IPS DF 6.9 (cell line): ENCODE measurements at regions not wholly inside any gene's neighbourhood (a gene's known extent, or its start where the extent isn't known, plus 50 kb on each side); places are given as distances from the start of the nearest gene placed in this dataset.
A peak's percentile ranks its signal among the peaks of the same experiment; 100 is the strongest.
"Not testable (repeated sequence)": the region's sequence is repeated elsewhere in the genome, so short reads cannot be mapped to it uniquely, and the experiment has no call there.

ENCODE experiments used
- DNase-seq: peaks from one replicate; pipeline ENCODE4 v3.0.0-alpha.2; 2013; ENCODE audit warnings: low read depth, low spot score
- H3K27ac ChIP-seq: one replicate; pipeline ENCODE4 v1.5.1; 2013; ENCODE audit warnings: low read length, control low read depth
- H3K27me3 ChIP-seq: 2 replicates; pipeline ENCODE4 v1.6.1; 2013; ENCODE audit warnings: mild to moderate bottlenecking, low read length; ENCODE audit not compliant: control insufficient read depth, insufficient read depth
- H3K36me3 ChIP-seq: 2 replicates; pipeline ENCODE4 v1.6.1; 2013; ENCODE audit warnings: low read length; ENCODE audit not compliant: control insufficient read depth, insufficient read depth
- H3K4me1 ChIP-seq: 2 replicates; pipeline ENCODE4 v1.6.1; 2013; ENCODE audit warnings: low read length; ENCODE audit not compliant: control insufficient read depth, insufficient read depth
- H3K4me3 ChIP-seq: 2 replicates; pipeline ENCODE4 v1.5.1; 2013; ENCODE audit warnings: mild to moderate bottlenecking, low read length
- H3K9me3 ChIP-seq: 2 replicates; pipeline ENCODE4 v1.6.1; 2013; ENCODE audit warnings: low read length, inconsistent platforms; ENCODE audit not compliant: control insufficient read depth, insufficient read depth
- WGBS: extraction: QIAGEN DNeasy Blood & Tissue Kit; methylation state at CpG from one replicate; pipeline ENCODE4 v1.1.7; 2013; ENCODE audit warnings: mixed read lengths, missing lambda C conversion rate; ENCODE audit not compliant: insufficient read length, insufficient coverage; 5-methylcytosine and 5-hydroxymethylcytosine counted together

- H3K27ac ChIP-seq: no peak overlapping the region
- no peaks in the 10 kb centered on the region for H3K9me3 ChIP-seq
- WGBS: no CpG with 5 or more reads among the region's 6 CpGs
- no peaks in the 10 kb centered on the region for H3K36me3 ChIP-seq
- DNase-seq: no peak
- peaks cover 2% of the 10 kb centered on the region; the same call in 1 of the 2 replicates for H3K4me1 ChIP-seq
- peak overlapping the region; percentile 99; the same call in 1 of the 2 replicates for H3K4me3 ChIP-seq
- no peaks in the 10 kb centered on the region for H3K27me3 ChIP-seq
Measured at GRCh38 chr1:65069011-65069565, 78.9 kb upstream of the AK4 start.

GRCh38 chr1:65072845-65073244, 75.2 kb upstream of the AK4 start:
- Histone ChIP-seq H3K36me3 (no peaks in the 10 kb centered on the region), H3K27ac (no peak overlapping the region), H3K4me3 (no peak overlapping the region), H3K27me3 (no peaks in the 10 kb centered on the region), H3K9me3 (no peaks in the 10 kb centered on the region), H3K4me1 (peaks cover 2% of the 10 kb centered on the region; the same call in 1 of the 2 replicates)
- no peak for DNase-seq
- no CpG with 5 or more reads among the region's 3 CpGs for WGBS

GRCh38 chr1:65075123-65075976, 72.7 kb upstream of the AK4 start:
- Histone ChIP-seq H3K36me3 (no peaks in the 10 kb centered on the region), H3K9me3 (no peaks in the 10 kb centered on the region), H3K27me3 (no peaks in the 10 kb centered on the region), H3K27ac (no peak overlapping the region), H3K4me3 (no peak overlapping the region), H3K4me1 (no peaks in the 10 kb centered on the region)
- WGBS: no CpG with 5 or more reads among the region's 6 CpGs
- peak; percentile 73 for DNase-seq

GRCh38 chr1:65077369-65077768, 70.6 kb upstream of the AK4 start:
- H3K27me3 ChIP-seq: no peaks in the 10 kb centered on the region
- no peak for DNase-seq
- H3K4me1 ChIP-seq: no peaks in the 10 kb centered on the region
- WGBS: no CpG with 5 or more reads among the region's 3 CpGs
- H3K27ac ChIP-seq: no peak overlapping the region
- H3K9me3 ChIP-seq: no peaks in the 10 kb centered on the region
- H3K36me3 ChIP-seq: no peaks in the 10 kb centered on the region
- no peak overlapping the region for H3K4me3 ChIP-seq

- H3K27me3 ChIP-seq: no peaks in the 10 kb centered on the region
- no peaks in the 10 kb centered on the region for H3K36me3 ChIP-seq
- DNase-seq: no peak
- no CpG with 5 or more reads among the region's 5 CpGs for WGBS
- no peaks in the 10 kb centered on the region for H3K9me3 ChIP-seq
- H3K4me1 ChIP-seq: no peaks in the 10 kb centered on the region
- no peak overlapping the region for H3K27ac ChIP-seq
- H3K4me3 ChIP-seq: no peak overlapping the region
Measured at GRCh38 chr1:65079941-65080340, 68.1 kb upstream of the AK4 start.

GRCh38 chr1:65082346-65083040, 65.5 kb upstream of the AK4 start:
- no peaks in the 10 kb centered on the region for H3K9me3 ChIP-seq
- DNase-seq: no peak
- no CpG with 5 or more reads among the region's 6 CpGs for WGBS
- no peaks in the 10 kb centered on the region for H3K27me3 ChIP-seq
- no peaks in the 10 kb centered on the region for H3K4me1 ChIP-seq
- no peaks in the 10 kb centered on the region for H3K36me3 ChIP-seq
- no peak overlapping the region for H3K27ac ChIP-seq
- no peak overlapping the region for H3K4me3 ChIP-seq

GRCh38 chr1:65083263-65083896, 64.6 kb upstream of the AK4 start:
- H3K27me3 ChIP-seq: no peaks in the 10 kb centered on the region
- H3K9me3 ChIP-seq: no peaks in the 10 kb centered on the region
- WGBS: no CpG with 5 or more reads among the region's 4 CpGs
- H3K4me3 ChIP-seq: no peak overlapping the region
- H3K27ac ChIP-seq: no peak overlapping the region
- DNase-seq: no peak
- H3K4me1 ChIP-seq: no peaks in the 10 kb centered on the region
- no peaks in the 10 kb centered on the region for H3K36me3 ChIP-seq

- Histone ChIP-seq H3K4me3 (no peak overlapping the region), H3K36me3 (no peaks in the 10 kb centered on the region), H3K9me3 (no peaks in the 10 kb centered on the region), H3K27me3 (no peaks in the 10 kb centered on the region), H3K4me1 (no peaks in the 10 kb centered on the region), H3K27ac (no peak overlapping the region)
- no peak for DNase-seq
- WGBS: no CpG with 5 or more reads among the region's 2 CpGs
Measured at GRCh38 chr1:65084066-65084465, 63.9 kb upstream of the AK4 start.

GRCh38 chr1:65087519-65087918, 60.5 kb upstream of the AK4 start:
- not testable (repeated sequence) for H3K4me3 ChIP-seq, H3K9me3 ChIP-seq, H3K36me3 ChIP-seq, DNase-seq, H3K27ac ChIP-seq, H3K27me3 ChIP-seq, H3K4me1 ChIP-seq

GRCh38 chr1:65090406-65090805, 57.6 kb upstream of the AK4 start:
- Histone ChIP-seq H3K27ac (no peak overlapping the region), H3K4me1 (no peaks in the 10 kb centered on the region)
- WGBS: no CpG with 5 or more reads among the region's 4 CpGs

More at GRCh38 chr1:65090406-65090805, 57.6 kb upstream of the AK4 start:
- H3K36me3 ChIP-seq: no peaks in the 10 kb centered on the region
- DNase-seq: no peak
- no peaks in the 10 kb centered on the region for H3K9me3 ChIP-seq
- H3K4me3 ChIP-seq: no peak overlapping the region
- no peaks in the 10 kb centered on the region for H3K27me3 ChIP-seq
